Sciatic nerve (tissue), 2 donors: ENCODE measurements at regions not wholly inside any gene's neighbourhood (a gene's known extent, or its start where the extent isn't known, plus 50 kb on each side); places are given as distances from the start of the nearest gene placed in this dataset.
"Not testable (repeated sequence)": the region's sequence is repeated elsewhere in the genome, so short reads cannot be mapped to it uniquely, and the experiment has no call there.

ENCODE experiments used
- ATAC-seq: fragments of 200-7000 bp; cut with Tn5 transposase; one replicate; pipeline ENCODE4 v1.9.1; 2020; ENCODE audit warnings: mild to moderate bottlenecking, moderate library complexity
- DNase-seq: peaks from one replicate; pipeline ENCODE4 v3.0.0-alpha.2; 2020; ENCODE audit warnings: low spot score
- intact Hi-C: fragments of 100-400 bp; cut with DNase I; formaldehyde crosslinking; loops from one replicate; pipeline ENCODE4 v1.14.2; 2022
- donor health status: DM: no; HTN: no; CAD: no.
- donor health status: DM: no; HTN: no; CAD: no.

DNA sequence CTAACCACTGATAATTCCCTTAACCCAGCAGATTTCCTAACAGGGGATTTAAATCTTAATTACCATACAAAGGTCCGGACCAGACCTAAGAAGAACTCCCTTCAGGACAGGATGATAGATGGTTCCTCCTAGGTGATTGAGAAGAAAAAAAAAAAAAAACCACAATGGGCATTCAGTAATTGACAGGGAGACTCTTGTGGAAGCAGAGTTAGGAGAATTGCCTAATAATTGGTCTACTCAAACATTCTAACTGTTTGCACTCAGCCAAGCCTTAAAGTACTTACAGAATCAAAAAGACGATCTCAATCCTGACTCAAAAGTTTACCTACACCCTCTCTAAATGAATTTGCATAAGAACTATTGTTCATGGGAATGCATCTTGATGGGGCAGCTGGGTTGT, 844.7 kb upstream of the ACVR2A start:
- intact Hi-C loops, DNase-seq, ATAC-seq: not testable (repeated sequence)

GRCh38 chr2:146997945-146998344, 846.9 kb upstream of the ACVR2A start:
- intact Hi-C loops: no loop called here
- no peak for ATAC-seq
- no peak for DNase-seq

DNA sequence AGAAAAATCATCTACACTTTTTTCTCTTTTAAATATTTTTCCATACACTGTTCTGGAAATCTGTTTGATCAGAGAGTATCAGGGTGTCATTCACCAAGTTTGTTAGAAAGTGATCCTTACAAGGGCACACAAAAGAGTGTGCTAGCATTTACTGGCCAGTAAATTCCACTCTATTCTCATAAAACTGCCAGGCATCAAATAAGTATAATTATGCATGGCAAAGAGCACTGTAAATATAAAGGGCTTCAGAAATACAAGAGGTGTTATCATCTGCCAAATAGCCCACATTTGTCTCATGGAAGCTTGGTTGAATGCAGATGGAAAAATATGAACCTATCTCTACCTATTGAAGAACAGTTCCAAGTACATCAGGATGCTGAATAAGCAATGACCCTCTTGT, 847.3 kb upstream of the ACVR2A start:
- ATAC-seq (no peak), DNase-seq (no peak)
- intact Hi-C loops: no loop called here

DNA sequence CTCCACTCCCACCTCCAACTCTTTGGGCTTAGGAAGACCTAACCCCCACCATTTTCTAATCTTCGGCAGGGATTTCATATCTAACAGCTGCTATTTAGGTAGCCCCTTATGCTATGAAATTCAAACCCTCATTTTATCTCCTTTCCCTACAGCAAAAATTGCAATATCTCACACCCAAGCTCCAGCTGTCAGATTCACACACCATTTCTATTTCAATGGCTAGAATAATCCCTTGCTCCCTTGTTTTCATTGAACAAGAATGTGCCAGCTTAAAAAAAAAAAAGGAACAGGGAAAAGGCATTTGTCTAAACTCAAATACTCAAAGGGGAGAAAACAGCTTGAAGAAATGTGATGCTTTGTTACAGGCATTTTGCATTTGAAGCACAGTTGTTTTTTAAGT, 850.6 kb upstream of the ACVR2A start:
- no peak for DNase-seq
- intact Hi-C loops: no loop called here
- no peak for ATAC-seq

DNA sequence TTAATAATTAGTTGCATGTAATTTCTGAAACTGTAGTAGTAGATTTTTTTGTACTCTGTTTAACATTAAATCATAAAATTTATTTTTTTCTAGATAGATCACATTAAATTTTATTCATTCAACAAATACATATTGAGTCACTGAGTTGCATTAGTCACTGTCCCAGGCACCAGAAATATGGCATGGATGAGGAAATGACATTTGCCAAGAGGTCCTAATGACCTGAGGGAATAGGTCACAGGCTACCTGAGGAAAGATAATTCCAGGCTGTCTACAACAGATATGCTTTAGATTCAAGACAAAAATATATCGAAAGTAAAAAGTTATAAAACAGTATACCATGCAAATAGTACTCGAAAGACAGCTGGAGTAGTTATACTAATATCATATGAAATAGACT, 852.4 kb upstream of the ACVR2A start:
- intact Hi-C loops: no loop called here
- no peak for DNase-seq
- ATAC-seq: no peak

DNA sequence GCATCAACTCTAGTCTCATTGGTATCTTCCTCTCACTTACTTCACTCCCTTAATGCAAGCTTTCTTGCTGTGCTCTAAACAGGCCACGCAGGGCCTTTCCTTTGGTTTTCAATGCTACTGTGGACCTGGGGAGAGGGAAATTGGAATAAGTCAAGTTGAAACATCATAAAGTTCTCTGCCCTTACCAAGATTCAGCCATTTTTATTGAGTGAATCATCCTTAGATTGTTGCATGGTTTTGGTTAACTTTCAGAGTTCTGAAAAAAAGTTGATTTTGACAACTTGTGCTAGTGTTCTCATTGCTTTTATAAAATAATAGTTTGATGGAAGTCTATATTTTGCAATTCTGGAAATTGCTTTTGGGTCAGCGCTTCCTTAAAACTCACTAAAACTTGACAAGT, 852.8 kb upstream of the ACVR2A start:
- ATAC-seq (no peak), DNase-seq (no peak)
- intact Hi-C loops: no loop called here

DNA sequence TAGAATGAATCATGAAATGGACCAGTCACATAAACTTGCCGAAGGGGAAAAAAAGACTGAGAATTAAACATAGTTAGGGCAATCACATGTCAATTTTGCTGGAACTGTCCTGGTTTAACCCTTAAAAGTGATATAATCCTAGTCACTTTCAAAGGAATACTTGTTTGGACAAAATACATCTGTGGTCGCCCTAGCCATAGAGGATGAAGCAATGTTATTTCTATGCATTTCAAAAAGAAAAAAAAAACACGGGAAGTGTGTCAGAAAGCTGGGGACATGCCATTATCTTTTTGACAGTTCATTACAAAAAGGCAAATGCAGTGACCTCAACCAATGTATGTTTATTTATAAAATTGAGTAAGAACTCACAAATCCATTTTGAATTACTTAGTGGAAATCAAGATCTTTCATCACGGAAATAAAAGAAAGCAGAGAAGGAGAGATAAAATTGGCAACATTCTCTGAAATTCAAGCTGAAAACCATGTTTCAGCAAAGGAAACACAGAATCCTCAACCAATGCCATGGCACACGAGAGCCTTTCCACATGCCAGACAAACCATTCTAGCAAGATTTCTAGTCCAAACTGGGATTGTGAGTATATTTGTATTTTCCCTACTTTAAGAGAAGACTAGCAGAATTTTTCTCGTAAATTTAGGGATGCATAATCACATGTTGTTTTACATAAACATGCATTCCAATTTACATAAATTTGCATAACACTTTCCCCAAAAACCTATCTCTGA, 854.3 kb upstream of the ACVR2A start:
- DNase-seq (no peak), ATAC-seq (no peak)
- intact Hi-C loops: no loop called here

- intact Hi-C loops: no loop called here
- no peak for DNase-seq
- no peak for ATAC-seq
Observed at GRCh38 chr2:146989741-146990140, 855.1 kb upstream of the ACVR2A start.

DNA sequence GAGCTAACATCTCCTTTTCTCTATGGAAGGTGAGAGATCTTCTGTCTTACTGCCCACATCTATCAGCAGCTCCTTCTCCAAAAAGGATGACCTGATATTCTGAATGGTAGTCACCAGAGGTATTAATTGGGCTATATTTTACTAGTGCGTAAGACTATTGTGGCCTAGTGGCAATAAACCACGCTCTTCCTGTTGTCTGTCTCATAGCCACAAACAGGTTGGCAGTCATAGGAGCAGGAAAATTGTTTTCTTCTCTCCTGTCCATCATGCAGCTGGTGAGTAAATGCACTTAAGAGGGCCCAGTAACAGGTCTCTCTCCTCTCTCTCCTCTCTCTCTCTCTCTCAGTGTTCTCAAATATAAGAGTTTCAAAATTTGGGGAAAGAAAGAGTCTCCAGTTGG, 856.8 kb upstream of the ACVR2A start:
- intact Hi-C loops: no loop called here
- no peak for DNase-seq
- no peak for ATAC-seq

DNA sequence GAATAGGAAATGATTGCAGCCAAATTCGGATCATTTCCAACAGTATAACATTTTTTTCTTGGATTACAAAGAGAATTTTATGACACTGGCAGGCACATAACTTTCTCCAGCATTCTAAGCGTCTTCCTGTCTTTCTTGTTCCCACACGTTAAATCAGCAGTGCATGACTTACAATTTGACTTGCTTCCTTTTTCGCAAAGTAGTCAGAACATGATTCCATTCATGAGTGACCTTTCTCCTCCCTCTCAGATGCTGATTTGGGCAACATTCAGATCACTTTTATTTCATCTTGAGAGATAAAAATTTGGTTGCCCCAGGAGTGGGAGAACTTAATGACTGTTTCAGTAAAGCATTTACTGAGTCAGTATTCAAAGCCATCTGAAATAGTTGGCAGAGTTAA, 858.7 kb upstream of the ACVR2A start:
- DNase-seq: no peak
- intact Hi-C loops: no loop called here
- no peak for ATAC-seq

DNA sequence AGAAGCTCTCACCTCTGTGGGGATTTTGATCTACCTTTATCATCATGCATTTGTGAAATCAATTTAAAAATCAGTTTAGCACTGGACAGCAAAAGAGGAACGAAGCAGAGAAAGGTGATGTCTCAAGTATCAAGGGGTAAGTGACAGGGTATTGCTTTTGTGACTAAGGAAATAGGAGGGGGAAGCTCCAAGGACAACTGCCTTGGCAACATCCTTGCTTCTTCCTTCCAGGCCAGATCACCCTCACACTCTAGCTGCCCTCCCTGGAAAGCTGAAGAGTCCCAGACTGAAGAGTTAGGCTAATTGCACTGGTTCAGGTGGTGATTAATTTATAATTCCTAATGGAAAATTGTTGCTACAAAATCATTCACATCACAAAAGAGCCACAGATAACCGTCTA, 859.1 kb upstream of the ACVR2A start:
- DNase-seq (no peak), ATAC-seq (no peak)
- intact Hi-C loops: no loop called here

- intact Hi-C loops: no loop called here
- ATAC-seq (no peak), DNase-seq (no peak)
Observed at GRCh38 chr2:146984014-146984413, 860.8 kb upstream of the ACVR2A start.

DNA sequence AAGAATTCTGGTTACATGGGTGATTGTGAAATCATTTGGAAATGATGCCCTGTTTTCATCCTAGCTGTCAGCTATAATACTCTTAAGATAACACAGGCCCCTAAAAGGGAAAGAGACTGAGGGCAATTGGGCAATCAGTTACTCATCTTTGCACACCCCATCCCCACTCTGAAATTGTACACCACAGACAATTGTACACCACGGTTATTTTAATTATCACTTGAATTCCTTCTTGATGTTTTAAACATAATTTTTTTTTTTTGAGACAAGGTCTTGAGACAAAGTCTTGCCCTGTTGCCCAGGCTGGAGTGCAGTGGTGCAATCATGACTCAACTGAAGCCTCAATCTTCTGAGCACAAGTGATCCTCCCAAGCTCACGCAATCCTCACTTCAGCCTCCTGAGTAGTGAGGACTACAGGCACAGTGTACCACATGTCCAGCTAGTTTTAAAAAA, 862.4 kb upstream of the ACVR2A start:
- intact Hi-C loops: no loop called here
- DNase-seq (peak; percentile 57), ATAC-seq (peak; percentile 96)

DNA sequence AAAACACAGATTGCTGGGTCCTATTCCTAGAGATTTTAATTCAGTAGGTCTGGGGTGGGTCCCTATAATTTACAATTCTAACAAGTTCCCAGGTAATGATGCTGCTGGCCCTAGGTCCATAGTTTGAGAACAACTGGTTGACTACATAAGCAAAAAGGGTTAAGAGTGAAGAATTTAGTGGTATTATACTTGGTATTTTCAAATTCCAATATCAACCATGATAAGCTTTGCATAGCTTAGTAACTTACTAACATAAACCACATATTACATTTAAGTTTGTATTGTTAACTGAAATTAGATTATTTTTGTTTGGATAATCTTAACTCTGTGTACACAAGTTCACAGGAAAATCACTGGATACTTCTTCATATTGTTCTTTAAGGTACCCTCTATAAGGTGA, 862.9 kb upstream of the ACVR2A start:
- DNase-seq (no peak), ATAC-seq (no peak)
- intact Hi-C loops: no loop called here

GRCh38 chr2:146979746-146980145, 865.1 kb upstream of the ACVR2A start:
- DNase-seq (no peak), ATAC-seq (no peak)
- intact Hi-C loops: no loop called here

GRCh38 chr2:146978577-146979555, 866.0 kb upstream of the ACVR2A start:
- intact Hi-C loops: no loop called here
- ATAC-seq (no peak), DNase-seq (no peak)

DNA sequence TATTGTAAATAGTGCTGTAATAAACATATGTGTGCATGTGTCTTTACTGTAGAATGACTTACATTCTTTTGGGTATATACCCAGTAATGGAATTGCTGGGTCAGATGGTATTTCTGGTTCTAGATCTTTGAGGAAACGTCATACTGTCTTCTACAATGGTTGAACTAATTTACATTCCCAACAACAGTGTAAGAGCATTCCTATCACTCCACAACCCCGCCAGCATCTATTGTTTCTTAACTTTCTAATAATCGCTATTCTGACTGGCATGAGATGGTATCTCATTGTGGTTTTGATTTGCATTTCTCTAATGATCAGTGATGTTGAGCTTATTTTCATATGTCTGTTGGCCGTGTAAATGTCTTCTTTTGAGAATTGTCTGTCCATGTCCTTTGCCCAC, 873.8 kb upstream of the ACVR2A start:
- intact Hi-C loops, ATAC-seq, DNase-seq: not testable (repeated sequence)

- ATAC-seq, intact Hi-C loops: not testable (repeated sequence)
Observed at GRCh38 chr2:146969703-146970102, 875.1 kb upstream of the ACVR2A start.

GRCh38 chr2:146964494-146964893, 880.3 kb upstream of the ACVR2A start:
- intact Hi-C loops: no loop called here
- DNase-seq: no peak

More at GRCh38 chr2:146969703-146970102, 875.1 kb upstream of the ACVR2A start:
- DNase-seq: not testable (repeated sequence)

DNA sequence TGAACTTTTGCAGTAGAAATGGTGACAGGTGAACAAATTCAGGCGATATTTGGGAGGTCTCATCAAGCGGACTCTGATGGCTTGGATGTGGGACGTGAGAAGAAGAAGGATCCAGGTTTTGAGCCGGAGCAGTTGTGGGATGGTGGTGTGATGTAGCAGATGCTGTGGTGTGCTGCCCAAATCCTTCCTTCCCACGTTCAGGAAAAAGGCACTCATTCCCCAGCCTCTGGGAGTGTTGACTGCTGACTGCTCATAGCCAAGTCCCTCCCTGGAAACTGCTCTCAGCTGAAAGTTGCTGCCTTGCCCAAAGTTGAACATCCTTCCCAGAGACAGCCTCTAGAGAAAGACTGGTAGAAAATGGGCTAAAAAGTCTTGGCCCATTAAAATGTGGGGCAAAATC, 890.3 kb upstream of the ACVR2A start:
- ATAC-seq (no peak), DNase-seq (no peak)
- intact Hi-C loops: no loop called here

More at GRCh38 chr2:146964494-146964893, 880.3 kb upstream of the ACVR2A start:
- ATAC-seq: no peak
